Uterus (tissue), 3 donors: ENCODE measurements at regions not wholly inside any gene's neighbourhood (a gene's known extent, or its start where the extent isn't known, plus 50 kb on each side); places are given as distances from the start of the nearest gene placed in this dataset.

Experiments used
- DNase-seq, 2 donors: peaks; one replicate each; pipeline ENCODE4 v3.0.0-alpha.2; 2019 to 2020
- H3K27ac ChIP-seq, 2 donors: fragments of 200-600 bp; sonication (generic); 1 replicate in 1 of 2; 2 replicates in 1 of 2; pipeline ENCODE4 v1.5.1; 2016 to 2018
- H3K27me3 ChIP-seq, 2 donors: fragments of 200-600 bp; sonication (generic); one replicate each; pipeline ENCODE4 v1.5.1; 2018 to 2019; ENCODE audit warnings: control low read depth in 1 of 2
- H3K36me3 ChIP-seq, 2 donors: fragments of 200-600 bp; sonication (generic); one replicate each; pipeline ENCODE4 v1.5.1; 2019; ENCODE audit warnings: control low read depth in 1 of 2
- H3K4me1 ChIP-seq, 2 donors: fragments of 200-600 bp; sonication (generic); one replicate each; pipeline ENCODE4 v1.5.1; 2018 to 2019; ENCODE audit warnings: control low read depth in 1 of 2
- H3K4me3 ChIP-seq, 2 donors: fragments of 200-600 bp; sonication (generic); 1 replicate in 1 of 2; 2 replicates in 1 of 2; pipeline ENCODE4 v1.5.1; 2018 to 2019; ENCODE audit warnings: mild to moderate bottlenecking in 1 of 2
- H3K9me3 ChIP-seq, 2 donors: fragments of 200-600 bp; sonication (generic); one replicate each; pipeline ENCODE4 v1.5.1; 2019; ENCODE audit warnings: control low read depth in 1 of 2
- POLR2A ChIP-seq, 2 donors: fragments of 450-650 bp; IDR thresholded peaks; one replicate each; pipeline ENCODE4 v1.6.1; 2016; ENCODE audit warnings: antibody characterized with exemption in 2 of 2, mild to moderate bottlenecking in 1 of 2, moderate library complexity in 1 of 2
- intact Hi-C: fragments of 100-400 bp; cut with DNase I; formaldehyde crosslinking; loops from one replicate; pipeline ENCODE4 v1.15.1; 2023; ENCODE audit warnings: low total_unique reads
- TF ChIP-seq, protein P1 (sequence below), 4 experiments: fragments of 200-600 bp in 2 of 4; fragments of 450-650 bp in 2 of 4; sonication (generic) in 2 of 4; IDR thresholded peaks; one replicate each; pipeline ENCODE4 v1.5.1; 2016 to 2019; ENCODE audit warnings: antibody characterized with exemption in 4 of 4, mild to moderate bottlenecking in 2 of 4, moderate library complexity in 1 of 4
- donor health status: DM: yes; HTN: yes; CAD: no.

DNA sequence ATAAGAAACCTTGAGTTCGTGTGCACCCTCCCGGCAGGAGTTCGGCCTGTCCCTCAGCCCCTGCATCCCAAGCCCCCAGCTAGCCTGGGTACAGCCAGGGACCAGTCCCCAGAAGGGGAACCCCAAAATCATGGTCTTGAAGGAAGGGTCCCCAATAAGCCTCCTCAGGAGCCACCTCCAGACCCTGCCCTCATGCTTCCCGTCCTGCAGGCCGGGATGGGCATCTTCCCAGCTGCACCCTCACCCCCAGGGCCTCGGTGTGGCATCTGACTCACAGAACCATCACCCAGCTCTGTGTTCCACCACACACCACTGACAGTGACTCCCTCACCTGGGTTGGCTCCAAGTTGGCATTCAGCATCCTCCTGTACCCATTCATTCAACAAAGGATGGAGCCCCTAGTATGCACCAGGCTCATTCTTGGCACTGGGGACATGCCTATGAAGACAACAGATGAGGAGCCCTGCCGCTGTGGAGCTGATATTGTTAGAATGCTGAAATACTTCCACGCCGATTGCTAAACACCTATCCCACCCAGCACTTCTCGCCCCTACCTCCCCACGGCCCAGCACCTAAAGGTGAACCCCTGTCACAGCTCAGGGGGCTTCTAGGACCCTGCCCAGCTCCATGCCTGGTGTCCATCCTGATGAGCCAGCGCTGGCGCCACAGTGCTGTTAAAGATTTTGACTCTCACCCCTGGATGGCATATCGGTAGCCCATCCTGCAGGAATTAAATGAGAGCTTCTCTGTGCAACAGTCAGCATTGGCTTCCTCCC is 77.8 kb downstream of the BUD13 start:
- Histone ChIP-seq H3K4me1 (no peaks in the 10 kb centered on the region), H3K4me3 (no peak overlapping the region), H3K9me3 (no peaks in the 10 kb centered on the region), H3K36me3 (no peaks in the 10 kb centered on the region), H3K27me3 (no peaks in the 10 kb centered on the region), H3K27ac (no peak overlapping the region)
- peak in 1 of 2 donors; percentile 7 for DNase-seq
- TF ChIP-seq, protein P1, sequence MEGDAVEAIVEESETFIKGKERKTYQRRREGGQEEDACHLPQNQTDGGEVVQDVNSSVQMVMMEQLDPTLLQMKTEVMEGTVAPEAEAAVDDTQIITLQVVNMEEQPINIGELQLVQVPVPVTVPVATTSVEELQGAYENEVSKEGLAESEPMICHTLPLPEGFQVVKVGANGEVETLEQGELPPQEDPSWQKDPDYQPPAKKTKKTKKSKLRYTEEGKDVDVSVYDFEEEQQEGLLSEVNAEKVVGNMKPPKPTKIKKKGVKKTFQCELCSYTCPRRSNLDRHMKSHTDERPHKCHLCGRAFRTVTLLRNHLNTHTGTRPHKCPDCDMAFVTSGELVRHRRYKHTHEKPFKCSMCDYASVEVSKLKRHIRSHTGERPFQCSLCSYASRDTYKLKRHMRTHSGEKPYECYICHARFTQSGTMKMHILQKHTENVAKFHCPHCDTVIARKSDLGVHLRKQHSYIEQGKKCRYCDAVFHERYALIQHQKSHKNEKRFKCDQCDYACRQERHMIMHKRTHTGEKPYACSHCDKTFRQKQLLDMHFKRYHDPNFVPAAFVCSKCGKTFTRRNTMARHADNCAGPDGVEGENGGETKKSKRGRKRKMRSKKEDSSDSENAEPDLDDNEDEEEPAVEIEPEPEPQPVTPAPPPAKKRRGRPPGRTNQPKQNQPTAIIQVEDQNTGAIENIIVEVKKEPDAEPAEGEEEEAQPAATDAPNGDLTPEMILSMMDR (IDR thresholded peaks at IDR 0.05), result no peak
- TF ChIP-seq POLR2A (IDR thresholded peaks at IDR 0.05), result no peak
- intact Hi-C loops, result loop anchor here (5.0 kb wide), 1 partner anchor 243 kb away; no protein-coding TSS in a partner anchor

DNA sequence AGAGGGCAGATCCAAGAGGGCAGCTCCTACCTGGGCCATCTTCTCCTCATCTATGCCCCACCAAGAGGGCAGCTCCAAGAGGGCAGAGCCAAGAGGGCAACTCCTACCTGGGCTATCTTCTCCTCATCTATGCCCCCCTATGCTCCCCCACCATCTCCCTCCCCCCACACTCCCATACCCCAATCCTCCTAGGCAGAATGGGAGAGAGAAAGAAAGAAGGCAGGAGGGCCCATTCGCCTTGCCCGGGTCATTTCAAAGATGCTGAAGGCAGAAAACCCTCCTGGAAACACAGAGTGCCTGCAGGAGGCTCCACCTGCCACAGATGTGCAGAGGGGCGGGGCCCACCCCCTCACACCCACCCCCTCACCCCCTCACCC is 78.5 kb downstream of the BUD13 start:
- Histone ChIP-seq H3K27ac (no peak overlapping the region), H3K27me3 (no peaks in the 10 kb centered on the region), H3K36me3 (no peaks in the 10 kb centered on the region), H3K4me1 (no peaks in the 10 kb centered on the region), H3K4me3 (no peak overlapping the region), H3K9me3 (no peaks in the 10 kb centered on the region)
- peak in 1 of 2 donors; percentile 2 for DNase-seq
- TF ChIP-seq, protein P1 (IDR thresholded peaks at IDR 0.05), result no peak
- no peak for TF ChIP-seq POLR2A (IDR thresholded peaks at IDR 0.05)
- intact Hi-C loops, result loop anchor here (5.0 kb wide), 1 partner anchor 242 kb away; no protein-coding TSS in a partner anchor

DNA sequence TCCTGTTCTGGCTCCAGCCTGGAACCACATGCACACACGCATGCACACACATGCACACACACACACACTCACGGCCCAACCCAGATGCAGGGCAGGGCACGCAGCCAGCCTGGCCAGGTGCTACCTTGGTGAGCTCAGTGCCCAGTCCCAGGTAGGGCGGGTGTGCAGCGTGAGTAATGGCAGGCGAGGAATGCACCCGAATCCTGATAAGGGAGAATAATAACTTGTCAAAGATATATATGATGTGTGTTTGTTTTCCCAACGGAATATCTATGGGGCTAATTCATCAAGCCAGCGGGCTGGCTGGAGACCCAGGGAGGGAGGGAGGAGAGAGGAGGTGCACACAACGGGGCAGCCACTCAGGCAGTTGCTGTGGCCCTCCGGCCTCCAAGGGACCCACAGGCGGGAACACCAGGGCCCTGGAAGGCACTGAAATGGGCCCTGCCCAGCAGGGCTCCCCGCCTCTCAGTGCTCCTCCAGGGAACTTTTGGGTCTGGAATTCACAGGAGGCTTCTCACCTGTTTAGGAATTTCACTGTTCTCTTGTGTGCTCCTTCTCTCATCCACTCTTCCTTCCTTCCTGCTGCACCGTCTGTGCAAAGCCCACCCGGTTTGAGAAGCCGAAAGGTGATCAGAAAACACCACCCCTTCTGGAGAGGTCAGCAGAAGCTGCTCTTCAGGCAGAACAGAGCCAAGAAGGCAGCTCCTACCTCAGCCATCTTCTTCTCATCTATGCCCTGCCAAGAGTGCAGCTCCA is 79.0 kb downstream of the BUD13 start:
- H3K27me3 ChIP-seq, result no peaks in the 10 kb centered on the region
- H3K27ac ChIP-seq, result no peak overlapping the region
- no peaks in the 10 kb centered on the region for H3K36me3 ChIP-seq
- H3K4me3 ChIP-seq, result no peak overlapping the region
- no peaks in the 10 kb centered on the region for H3K9me3 ChIP-seq
- H3K4me1 ChIP-seq, result no peaks in the 10 kb centered on the region
- peak in 1 of 2 donors; percentile 8 for DNase-seq
- intact Hi-C loops, result loop anchor here (5.0 kb wide), 1 partner anchor 241 kb away; no protein-coding TSS in a partner anchor
- TF ChIP-seq, protein P1 (IDR thresholded peaks at IDR 0.05), result no peak

DNA sequence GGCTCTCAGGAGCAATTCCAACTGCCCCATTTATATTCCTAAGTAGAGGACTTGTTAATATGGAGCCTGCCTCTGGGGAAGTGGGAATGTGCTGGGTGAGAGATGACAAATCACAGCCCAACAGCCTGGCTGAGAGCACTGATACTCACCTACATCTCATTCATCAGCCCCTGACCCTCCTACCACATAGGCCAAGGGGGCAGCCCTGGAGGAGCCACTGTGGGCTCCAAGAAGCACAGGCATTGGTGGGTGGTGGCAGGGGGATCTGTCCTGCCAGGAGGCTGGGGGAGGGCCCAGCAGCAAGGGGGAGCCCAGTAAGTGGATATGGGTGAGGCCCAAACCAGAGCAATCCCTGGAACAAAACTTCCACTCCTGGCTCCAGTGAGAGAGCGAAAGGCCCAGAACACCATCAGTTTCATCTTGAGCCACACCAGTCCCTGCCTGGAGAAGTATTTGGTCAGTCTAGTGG is 79.7 kb downstream of the BUD13 start:
- H3K36me3 ChIP-seq, result no peaks in the 10 kb centered on the region
- H3K9me3 ChIP-seq, result no peaks in the 10 kb centered on the region
- intact Hi-C loops, result loop anchor here (5.0 kb wide), 1 partner anchor 241 kb away; no protein-coding TSS in a partner anchor
- no peak overlapping the region for H3K4me3 ChIP-seq
- H3K27me3 ChIP-seq, result no peaks in the 10 kb centered on the region
- no peak for TF ChIP-seq POLR2A (IDR thresholded peaks at IDR 0.05)
- DNase-seq, result no peak
- H3K27ac ChIP-seq, result no peak overlapping the region
- H3K4me1 ChIP-seq, result no peaks in the 10 kb centered on the region

DNA sequence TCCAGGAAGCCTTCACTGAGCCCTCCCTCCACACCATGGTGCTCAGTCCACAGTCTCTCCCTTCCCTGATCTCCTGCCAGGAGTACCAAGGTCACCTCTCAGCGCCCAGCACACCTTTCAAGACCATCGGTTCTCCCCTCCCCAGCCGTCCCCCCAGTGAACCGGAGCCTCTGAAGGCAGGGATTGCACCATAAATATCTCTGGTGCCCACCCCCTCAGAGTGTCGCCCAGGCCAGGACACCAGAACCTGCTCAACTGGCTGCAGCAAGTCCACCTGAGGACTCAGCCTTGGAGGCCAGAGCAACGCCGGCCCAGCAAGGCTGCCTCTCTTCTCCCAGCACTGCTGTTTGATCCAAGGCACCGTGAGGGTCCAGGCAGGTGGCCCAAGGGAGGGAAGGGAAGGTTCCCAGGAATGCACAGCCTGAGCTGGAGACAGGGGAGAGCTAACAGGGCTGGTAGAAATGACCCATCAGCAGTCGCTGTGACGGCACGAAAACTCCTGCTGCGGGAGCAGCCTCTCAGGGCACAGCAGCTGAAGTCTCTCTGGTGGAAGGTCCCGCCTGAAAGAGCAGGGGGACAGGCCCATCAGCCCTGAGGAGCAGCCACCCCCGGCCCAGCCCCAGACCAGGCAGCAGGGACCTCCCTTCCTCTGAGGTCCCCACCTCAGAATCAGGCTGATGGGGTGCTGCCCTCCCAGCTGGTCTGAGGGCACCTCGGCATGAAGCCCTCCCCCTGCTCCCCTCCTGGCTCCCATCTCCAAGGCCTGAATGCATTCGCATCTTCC is 80.3 kb downstream of the BUD13 start:
- intact Hi-C loops, result loop anchor here (5.0 kb wide), 1 partner anchor 240 kb away; no protein-coding TSS in a partner anchor
- H3K27ac ChIP-seq, result no peak overlapping the region
- no peaks in the 10 kb centered on the region for H3K27me3 ChIP-seq
- no peak overlapping the region for H3K4me3 ChIP-seq
- no peak for TF ChIP-seq POLR2A (IDR thresholded peaks at IDR 0.05)
- TF ChIP-seq, protein P1 (IDR thresholded peaks at IDR 0.05), result no peak
- H3K9me3 ChIP-seq, result no peaks in the 10 kb centered on the region
- no peaks in the 10 kb centered on the region for H3K4me1 ChIP-seq
- H3K36me3 ChIP-seq, result no peaks in the 10 kb centered on the region
- peak in 1 of 2 donors; percentile 9 for DNase-seq
